ENCODE measurements at regions not wholly inside any gene's neighbourhood (a gene's known extent, or its start where the extent isn't known, plus 50 kb on each side); places are given as distances from the start of the nearest gene placed in this dataset.

- no peak for ATAC-seq
These were observed 231.6 kb upstream of the NT5C1B start for GRCh38 chr2:18820966-18821365.

GRCh38 chr2:18819566-18819965, 230.2 kb upstream of the NT5C1B start:
- no peak for ATAC-seq

DNA sequence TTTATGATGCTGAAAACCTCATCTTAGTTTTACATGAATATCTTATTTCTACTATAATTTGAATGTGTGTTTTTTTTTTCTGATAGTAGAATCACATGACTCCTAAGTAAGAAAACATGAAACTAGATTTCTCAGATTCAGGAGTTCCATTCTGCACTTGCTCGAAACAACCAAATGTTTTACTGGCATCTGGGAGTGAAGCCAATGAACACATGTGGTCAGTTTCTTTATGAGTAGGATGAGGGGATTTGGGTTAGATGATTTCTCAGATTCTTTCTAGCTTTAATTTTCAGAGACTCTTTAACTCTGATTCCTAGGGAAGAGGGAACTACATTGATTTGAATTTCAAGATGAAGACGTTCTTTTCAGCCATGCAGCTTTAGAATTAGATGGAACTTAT, 225.0 kb upstream of the NT5C1B start:
- no peak for ATAC-seq

DNA sequence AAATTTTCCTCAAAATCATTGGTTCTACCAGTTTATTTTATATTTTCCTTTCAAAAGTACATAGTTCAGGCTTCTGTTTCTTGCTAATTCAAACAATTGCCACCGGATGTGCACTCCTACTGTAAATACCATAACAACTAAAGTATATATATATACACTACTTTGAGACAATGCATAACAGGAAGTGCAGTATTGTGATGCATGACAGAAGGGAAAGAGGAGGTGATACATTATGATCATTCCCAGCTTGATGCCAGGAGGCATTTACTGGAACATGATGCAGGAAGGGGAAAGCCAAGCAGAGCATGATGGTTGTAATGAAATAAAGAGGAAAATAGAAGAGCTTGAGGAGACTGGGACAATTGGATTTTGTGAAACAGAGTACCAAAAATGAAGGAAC, 215.2 kb upstream of the NT5C1B start:
- no peak for ATAC-seq

DNA sequence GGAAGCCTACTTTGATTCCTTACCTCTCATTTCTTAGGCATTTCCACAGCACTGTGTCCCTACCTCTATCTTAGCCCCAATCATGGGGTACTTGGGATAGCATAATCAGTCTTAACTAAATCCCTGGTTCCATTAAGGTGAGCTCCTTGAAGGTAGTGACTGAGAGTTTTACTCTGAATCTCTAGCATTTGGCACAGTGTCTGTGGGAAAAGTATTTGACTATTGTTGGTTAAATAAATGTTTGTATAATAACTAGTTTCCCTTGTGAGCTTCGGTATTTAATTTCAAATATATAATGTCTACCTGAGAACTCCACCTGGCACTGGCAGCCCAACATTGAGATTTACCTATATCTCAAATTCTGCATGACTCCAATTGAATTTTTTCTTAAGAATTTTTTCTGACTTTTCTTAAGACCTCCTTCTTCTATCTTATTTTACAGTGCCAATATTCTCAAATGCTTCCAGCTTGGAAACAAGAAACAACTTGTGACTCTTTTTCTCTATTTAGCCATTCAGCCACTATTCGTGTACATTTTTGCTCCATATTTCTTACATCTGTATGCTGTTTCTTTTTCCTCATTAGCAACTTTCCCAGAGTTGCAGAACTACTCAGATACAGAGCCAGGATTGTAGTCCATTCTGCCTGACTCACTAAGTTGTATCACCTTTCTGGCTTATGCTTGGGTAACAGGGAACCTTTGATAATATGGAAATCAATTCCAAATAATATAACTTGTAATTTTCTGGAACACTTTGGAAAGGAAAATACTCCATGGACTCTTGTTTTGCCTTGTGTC, 214.0 kb upstream of the NT5C1B start:
- no peak for ATAC-seq

DNA sequence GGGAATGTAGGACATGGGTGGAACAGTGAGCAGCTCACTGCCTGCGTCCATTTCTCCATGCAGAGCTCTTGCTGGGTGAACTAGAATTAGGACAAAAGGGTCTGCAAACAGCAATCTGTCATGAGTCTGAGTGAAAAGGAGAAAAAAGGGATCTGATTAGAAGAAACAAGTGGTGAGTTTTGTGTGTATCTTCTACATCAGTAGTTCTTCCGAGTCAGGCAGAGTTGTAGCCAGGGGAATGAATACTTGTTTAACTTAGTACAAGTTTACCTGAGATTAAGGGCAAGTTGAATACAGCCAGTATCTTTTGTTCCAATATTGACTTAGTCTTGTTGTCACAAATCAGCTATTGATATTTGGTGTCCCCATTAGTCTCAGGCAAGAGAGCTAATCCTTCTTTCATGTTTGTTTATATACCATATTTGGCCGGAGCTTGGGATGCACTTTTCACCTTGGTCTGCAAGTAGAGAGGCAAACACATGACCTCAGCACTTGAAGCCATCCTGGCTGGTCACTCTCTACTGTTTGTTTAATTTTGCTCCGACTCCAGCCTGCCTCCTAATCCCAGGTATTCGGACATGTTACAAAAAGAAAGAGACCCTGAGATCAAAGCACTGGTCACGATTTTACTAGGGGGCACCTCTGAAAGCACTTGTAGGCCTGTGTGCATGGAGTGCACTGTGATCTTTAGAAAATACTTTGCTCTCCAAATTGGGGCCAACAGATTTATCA, 211.0 kb upstream of the NT5C1B start:
- ATAC-seq, result no peak

DNA sequence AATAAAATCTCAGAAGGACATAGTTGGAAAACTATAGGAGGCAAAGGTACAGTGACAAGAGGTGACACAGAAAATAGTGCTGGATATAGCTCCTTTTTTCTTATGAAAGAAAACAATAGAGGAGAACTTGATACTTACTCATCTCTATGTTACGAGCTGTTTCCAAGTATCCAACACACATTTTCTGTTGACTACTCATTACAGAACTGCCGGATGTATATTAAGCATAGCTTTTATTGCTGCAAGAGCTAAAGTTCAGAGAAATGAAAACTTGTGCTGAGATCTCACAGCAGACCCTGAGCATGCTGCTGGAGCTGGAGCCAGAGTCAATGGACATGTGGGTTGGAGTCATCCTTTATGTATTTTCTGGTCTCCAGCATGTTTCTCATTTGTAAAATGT, 210.0 kb upstream of the NT5C1B start:
- no peak for ATAC-seq

- ATAC-seq, result no peak
These were observed 207.9 kb upstream of the NT5C1B start for GRCh38 chr2:18797133-18797845.

GRCh38 chr2:18795906-18796305, 206.5 kb upstream of the NT5C1B start:
- no peak for ATAC-seq

GRCh38 chr2:18792684-18793083, 203.3 kb upstream of the NT5C1B start:
- ATAC-seq, result no peak

DNA sequence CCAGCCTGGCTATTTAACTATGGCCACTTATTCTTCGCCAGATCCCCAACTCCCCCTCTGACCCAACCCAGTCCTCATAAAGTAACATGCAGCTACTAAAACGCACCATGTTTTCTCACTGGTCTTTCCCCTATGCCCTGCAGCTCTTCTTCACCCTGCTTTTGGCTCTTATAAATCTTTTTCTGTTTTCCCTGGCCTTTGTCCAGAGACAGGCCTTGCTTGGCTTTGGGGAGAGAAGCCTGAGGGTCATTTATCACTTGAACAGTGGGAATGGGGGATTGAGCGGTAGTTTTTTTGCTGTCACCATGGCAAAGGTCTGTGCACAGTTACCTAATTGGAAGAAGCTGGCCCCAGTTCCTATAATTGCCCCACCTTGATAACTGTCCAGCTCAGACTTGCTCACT, 202.9 kb upstream of the NT5C1B start:
- no peak for ATAC-seq

GRCh38 chr2:18791172-18791797, 201.9 kb upstream of the NT5C1B start:
- no peak for ATAC-seq

DNA sequence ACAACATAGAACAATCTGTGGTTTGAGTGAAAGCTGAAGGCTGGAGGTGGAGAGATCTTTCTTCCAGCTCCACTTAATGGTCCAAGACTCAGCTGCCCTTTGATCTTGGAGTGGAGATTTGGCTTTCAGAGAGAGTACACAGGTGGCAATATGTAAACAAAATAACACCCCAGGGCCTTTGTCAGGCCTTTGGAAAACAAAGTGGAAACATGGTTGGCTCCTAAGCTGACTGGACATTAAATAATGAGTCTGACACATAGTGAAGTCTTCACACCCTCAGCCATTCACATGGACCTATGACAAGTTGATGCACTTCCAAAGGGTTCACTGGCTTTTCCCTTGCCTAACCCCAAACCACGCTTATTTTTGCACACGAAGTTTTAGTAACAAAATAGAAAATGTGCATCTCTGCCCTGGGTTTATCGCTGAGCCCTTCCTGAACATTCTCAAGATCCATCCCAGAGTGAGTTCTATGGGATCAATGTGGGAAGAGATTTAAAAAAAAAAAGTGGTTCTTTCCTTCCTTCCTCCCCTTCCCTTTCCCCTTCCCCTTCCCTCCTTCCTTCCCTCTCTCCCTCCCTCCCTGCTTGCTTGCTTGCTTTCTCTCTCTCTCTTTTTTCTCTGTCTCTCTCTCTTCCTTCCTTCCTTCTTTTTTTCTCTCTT, 201.3 kb upstream of the NT5C1B start:
- no peak for ATAC-seq

DNA sequence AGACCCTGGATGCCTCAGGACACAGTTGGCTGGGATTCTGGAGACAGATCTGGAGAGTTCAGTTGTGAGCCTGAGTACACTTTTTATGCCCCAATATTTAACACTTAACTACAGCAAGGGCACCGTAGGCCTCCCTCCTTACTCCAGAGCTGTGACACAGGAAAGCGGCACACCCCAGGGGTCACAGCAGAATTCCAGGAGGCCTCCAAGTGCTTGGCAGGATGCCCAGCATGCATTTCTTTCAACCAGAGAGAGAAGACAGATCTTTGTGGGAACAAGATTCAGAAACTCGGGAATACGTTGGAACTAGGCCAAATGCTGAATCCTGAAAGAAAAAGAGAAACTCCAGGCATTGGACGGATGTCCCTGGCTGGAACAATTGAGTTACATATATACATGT, 199.2 kb upstream of the NT5C1B start:
- ATAC-seq, result no peak

- ATAC-seq, result no peak
These were observed 198.4 kb upstream of the NT5C1B start for GRCh38 chr2:18787726-18788125.

DNA sequence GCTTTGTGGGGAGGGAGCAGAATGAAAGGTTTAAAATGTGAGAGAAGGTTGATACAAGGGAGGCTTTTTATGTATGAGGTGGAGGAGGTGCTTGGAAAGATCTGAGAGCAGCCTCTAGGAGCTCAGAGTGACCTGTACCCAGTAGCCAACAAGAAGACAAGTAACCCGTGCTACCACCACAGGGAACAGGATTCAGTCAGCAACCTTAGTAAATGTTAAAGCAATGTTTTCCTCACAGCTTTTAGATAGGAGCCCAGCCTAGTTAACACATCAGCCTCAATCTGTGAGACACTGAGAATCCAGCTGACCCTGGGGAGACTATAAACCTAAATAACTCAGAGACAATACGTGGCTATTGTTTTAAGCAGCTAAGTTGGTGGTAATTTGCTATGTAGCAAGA, 194.9 kb upstream of the NT5C1B start:
- ATAC-seq, result no peak

DNA sequence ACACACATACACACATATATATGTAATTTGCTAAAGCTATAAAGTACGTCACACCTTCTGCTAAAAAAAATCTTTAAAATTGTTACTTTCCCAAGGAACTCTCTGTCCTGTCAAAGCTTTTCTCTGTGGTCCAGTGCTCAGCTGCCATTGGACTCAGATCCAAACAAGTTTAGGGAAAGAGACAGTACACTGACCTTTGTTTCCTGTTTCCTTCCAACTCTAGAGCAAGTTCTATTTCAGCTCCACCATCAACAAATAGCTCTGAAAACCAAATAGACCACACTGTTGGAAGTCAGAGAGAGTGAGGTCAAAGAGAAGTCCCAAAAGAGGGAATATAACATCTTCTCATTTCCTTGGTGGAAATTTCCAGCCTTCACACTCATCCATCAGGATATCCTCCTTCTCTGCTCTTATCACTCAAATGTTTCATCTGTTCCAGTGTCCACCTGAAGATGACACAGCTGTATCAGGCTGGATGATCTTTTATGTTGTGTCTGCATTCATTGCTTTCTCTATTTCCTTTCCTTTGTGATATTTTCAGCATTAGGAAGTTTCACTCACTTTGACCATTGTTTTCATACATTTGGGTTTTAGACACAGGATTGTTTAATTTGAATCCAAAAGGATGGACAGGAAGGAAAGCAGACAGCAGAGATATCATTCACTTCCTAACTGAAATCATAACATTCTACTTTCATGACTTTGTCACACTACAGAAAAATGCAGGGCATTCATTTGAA, 192.3 kb upstream of the NT5C1B start:
- ATAC-seq, result no peak

GRCh38 chr2:18777250-18777812, 188.0 kb upstream of the NT5C1B start:
- ATAC-seq, result no peak

- ATAC-seq, result no peak
These were observed 181.8 kb upstream of the NT5C1B start for GRCh38 chr2:18771212-18771611.

- ATAC-seq, result no peak
These were observed 174.0 kb upstream of the NT5C1B start for GRCh38 chr2:18763338-18763737.

GRCh38 chr2:18762667-18763066, 173.3 kb upstream of the NT5C1B start:
- ATAC-seq, result no peak

DNA sequence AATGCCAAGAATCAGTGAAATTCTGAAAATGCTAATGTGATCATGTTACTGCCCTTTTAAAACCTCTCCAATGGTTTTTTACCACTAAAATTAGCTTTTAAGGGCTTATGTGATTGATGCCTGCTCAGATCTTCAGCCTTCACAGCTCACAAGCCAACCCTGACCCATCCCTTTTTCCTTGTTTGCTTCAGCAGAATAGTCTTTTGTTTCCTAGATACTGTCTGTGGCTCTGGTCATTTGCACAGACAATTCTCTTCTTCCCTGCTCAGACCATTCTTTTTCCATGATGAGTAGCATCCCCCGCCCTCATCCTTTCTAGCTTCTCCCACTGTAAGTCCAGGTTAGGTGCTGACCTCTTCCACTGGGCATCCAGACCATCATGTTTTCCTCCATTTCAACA, 164.9 kb upstream of the NT5C1B start:
- no peak for ATAC-seq

Data from activated CD4-positive, CD25-positive, alpha-beta regulatory T cell treated with anti-CD3 and anti-CD28 coated beads, Interleukin-2, amount 50 U/mL, for 24 hours (primary cell).